ENCODE measurements at regions not wholly inside any gene's neighbourhood (a gene's known extent, or its start where the extent isn't known, plus 50 kb on each side); places are given as distances from the start of the nearest gene placed in this dataset.

DNA sequence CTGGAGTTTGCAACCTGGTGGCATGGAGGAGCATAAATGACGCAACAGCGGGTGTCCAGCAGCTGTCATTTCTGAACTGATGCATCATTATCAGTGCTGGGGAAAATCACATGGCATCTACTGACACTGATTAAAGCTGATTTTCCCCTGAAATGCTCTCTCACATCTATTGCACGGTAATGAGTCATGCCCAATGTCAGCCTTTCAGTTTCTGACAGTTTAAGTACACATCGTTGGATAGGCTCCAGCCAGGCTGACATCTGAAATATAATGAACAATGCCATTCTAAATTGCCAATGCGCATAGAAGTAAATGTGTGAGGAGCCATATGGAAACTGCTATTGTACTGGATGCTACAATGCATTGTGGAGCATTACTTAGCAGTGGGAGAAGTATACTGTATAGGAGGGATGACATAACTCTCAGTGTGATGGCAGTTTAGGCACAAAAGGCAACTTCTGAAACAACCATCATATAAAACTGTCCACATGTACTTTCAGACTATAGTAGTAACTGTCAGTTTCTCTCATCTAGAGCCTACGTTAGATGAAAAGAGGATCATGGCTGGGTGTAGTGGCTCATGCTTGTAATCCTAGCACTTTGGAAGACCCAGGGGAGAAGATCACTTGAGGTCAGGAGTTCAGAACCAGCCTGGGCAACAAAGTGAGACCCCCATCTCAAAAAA, 389.3 kb upstream of the DMAC1 start:
- no peak for DNase-seq (ENCODE audit: low spot score)

DNA sequence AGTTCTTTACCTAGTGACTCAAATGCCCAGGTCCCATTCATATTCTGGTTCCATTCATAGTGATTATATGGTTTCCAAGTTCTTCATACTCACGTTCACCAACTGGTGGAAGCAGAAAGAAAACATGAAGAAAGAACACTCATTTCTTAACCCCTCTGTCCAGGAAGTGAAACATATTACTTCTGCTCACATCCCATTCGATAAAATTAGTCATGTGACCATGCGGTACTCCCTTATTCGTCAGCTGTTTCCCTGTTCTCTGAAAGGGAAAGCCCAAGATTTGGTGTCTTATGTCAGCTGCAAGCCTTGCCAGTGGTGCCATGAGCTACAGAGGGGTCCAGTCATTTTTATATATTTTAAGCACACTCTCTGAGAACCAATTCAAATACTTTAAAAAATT, 387.0 kb upstream of the DMAC1 start:
- DNase-seq (ENCODE audit: low spot score), result no peak

DNA sequence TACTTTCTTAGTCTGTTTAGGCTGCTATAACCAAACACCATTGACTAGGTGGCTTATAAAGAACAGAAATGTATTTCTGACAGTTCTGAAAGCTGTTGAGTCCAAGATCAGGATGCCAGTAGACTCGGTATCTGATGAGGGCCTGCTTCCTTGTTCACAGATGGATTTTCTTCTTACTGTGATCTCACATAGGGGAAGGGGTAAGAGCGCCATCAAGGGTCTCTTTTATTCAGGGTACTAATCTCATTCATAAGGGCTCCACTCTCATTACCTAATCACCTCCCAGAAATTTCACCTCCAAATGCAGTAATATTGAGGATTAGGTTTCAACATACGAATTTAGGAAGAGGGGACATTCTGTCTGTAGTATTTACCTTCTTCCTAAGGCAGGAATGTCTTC, 384.0 kb upstream of the DMAC1 start:
- DNase-seq (ENCODE audit: low spot score), result no peak

DNA sequence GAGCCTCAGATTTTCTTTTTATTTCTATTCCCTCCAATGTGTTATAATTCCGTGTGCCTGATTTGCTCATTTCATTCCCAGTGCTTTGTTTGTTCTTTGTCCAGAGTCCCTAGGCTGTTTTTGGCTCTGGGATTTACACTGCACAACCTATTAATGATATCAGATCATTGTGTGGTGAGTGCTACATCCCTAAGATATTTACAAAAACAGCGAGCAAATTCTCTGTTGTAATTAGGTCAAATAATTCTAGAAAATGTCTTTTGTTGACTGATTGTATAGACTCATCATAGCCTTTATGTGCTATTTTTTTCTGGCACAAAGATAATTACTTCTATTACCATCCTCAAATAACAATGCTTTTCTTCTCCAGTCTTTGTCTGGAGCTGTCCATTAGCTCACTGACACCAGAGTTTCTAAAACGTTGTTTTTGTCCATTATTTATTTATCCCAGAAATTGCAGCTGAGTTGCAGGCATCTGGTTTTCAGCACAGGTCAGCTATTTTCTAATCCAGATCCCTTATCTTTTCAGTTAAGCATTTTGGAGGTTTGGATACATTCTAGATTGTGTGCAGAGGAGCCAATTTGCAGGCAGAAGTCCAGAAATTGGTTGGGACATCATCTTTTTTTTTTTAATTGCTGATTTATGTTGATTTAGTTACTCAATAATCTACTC, 379.9 kb upstream of the DMAC1 start:
- no peak for DNase-seq (ENCODE audit: low spot score)

DNA sequence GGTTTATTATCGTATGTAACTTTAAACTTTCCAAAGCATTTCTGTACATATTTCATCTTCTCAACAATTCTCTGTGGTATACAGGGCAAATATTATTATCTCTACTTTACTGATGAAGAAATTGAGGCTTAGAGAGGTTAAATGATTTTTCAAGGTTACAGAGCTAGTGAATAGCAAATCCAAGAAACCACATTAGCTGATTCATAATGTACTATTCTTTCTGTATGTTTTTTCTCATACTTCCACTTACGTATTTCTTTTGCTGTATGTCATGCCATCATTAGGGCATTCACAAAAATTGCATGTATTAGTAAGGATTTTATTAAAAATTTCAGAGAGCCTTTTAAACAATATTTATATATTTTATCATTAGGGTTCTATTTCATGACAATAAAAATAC, 372.4 kb upstream of the DMAC1 start:
- DNase-seq (ENCODE audit: low spot score), result no peak

DNA sequence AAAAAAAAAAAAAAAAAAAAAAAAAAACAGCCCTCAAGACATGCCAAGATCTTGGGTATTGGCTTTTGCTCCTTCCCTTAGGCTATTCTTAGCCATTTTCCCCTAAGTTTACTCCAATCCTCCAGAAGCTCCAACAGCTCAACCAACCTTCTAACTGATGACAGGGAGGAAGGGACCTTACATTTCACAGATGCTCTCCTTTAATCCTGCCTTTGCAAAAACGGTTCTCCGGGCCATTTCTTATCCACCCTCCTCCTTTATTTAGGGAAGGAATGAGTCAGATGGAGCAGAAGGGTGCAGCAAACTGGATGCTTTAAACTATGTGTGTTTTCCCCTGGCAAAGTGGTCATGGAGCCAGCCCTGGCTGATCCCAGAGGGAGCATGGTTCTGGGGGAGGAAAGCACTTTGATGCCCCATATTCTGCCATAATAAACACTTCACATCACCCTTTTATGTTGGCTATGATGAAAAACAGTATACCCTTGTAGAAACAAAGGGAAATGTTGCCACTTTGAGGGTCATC, 369.4 kb upstream of the DMAC1 start:
- DNase-seq (ENCODE audit: low spot score), result no peak

DNA sequence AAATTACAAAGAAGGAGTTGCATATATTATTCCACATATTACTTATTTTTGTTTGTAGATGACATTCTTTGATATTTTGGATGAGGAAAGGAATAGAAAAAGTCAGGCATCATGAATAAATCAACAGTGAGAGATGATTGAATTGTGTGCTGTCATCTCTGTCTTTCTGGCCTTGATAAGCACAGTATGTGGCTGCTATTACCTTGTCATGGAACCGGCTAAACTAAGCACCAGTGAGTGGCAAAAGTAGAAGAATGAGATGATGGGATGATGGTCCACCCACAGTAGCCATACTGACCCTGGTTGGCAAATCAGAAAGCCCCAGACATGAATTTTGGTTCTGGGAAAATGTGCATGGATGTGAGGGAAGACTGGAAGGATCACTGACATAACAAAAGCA, 361.2 kb upstream of the DMAC1 start:
- no peak for DNase-seq (ENCODE audit: low spot score)

DNA sequence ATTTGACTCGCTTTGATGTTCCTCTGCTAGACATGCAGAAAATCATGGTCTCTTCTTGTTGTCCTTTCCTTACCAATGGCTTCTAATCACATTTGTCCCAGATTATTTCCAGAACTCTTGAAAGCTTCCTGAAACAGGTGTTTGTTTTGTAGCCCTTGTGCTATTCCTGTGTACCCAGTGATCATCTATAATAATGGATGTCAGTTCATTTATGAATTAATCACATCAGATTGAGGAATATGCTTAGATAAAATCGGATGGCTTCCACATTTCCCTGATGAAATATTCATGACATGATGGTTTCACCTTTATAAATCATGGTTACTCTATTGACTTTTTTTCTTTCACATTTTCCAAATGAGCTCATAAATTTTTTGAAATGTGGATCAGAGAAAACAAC, 359.0 kb upstream of the DMAC1 start:
- no peak for DNase-seq (ENCODE audit: low spot score)

DNA sequence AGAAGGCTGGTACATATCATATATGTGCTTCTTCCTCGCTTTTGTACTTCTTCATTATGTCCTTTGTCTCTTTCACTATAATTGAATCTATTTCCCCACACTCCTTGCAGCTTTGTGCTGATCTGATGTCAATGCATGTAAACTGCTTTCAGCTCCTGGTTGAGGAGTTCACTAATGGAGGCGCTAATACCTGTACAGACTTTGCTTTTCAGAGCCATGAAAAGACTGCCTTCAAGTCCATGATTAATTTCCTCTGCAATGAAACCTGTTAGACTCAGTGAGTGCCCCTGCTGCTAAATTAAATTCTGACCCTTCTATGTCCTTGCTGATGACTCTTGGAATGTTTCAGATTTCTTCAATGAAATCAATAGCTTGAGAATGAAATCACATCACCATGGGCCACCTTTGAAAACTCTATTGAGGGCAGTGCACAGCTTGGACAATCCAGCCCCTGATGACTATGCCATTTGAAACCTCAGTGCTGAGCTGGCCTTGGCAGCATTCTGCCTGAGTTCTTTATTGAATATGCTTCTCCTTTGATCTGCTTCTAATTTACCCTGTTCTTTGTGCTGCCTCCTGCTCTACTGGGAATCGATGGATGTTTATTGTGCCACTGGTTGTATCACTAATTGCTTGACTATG, 358.2 kb upstream of the DMAC1 start:
- DNase-seq (ENCODE audit: low spot score), result no peak

DNA sequence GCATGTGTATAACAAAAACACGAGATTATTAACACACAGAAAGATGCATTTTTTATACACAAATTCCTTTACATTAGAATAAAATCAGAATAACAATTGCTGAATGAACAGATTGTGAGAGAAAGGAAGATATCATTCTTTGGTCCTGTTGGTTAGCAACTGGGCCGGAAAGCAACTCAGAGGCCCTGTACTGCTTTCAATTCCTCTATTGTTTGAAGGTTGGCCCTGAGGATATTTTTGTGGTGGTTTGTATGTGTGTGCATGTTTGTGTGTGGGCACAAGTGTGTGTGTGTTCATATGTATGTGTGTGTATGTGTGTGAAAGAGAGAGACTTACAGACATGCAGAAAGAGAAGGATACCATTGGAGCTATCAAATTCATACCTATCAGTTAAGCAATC, 356.8 kb upstream of the DMAC1 start:
- DNase-seq (ENCODE audit: low spot score), result no peak

DNA sequence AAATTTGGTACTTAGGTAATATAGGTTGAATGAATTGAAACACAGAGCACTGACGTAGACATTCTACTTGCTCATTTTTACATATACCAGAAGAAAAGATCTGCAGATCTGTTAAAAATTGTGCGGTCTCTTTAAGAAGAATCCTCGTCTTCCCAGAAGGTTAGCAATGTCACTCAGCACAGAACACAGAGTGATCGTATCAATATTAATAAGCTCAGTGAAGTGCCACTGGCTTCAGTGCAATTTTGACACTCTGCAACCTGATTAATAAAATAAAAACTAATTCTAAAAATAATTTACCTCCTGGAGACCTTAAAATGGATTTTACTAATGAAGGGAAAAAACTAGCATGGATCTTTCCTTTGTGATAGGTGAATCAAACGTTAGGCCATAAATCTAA, 356.1 kb upstream of the DMAC1 start:
- DNase-seq (ENCODE audit: low spot score), result no peak

DNA sequence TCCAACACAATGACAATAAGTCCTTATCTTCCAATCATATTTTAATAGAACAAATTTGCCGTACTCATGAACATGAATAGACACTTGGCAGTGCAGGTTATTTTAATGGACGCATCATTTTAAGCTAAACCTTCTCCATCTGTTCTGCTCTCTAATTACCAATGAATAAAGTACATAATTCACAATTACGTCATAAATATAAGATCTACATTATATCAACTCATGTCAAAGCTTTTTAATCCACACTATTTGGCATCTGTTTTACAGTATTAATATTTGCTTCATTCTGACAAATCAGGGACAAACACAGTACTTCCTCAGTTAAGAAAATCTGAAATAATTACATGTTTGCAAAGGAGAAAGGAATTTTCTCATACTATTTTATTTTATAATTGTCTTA, 344.1 kb upstream of the DMAC1 start:
- DNase-seq (ENCODE audit: low spot score), result no peak

DNA sequence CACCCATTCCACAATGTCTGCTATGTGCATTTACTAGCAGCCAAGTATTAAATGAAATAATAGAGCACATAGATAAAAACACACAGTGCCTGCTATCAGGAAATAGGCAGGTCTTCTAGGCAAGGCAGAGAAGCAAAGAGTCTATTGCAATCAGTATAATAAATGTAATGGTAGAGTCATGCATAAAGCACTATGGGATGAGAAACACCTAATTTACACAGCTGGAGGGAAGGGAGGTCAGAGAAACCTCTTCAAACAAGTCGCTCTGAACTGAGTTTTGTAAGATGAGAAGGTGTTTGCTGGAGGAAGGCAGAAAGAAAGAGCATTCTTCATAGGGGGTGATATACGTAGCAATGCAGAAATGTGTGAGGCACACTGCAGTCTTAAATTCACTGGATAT, 341.0 kb upstream of the DMAC1 start:
- DNase-seq (ENCODE audit: low spot score), result no peak

DNA sequence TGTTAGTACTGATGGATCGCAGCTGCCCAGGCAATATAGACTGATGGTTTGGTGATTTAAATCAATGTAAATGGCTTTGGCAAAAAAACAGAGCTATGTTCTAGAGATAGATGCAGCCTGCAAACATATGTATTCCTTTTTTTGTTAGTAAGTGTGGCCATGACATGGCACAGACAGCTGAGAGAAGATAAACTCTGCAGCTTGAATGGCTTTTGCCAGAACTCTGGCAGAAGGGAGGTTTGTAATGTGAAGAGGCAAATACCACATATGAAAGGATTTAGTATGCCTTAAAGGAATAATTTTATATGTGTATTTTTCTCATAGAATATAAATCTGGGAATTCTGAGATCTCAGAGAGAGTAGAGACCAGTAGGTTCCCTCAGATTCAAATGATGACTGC, 340.2 kb upstream of the DMAC1 start:
- DNase-seq (ENCODE audit: low spot score), result no peak

DNA sequence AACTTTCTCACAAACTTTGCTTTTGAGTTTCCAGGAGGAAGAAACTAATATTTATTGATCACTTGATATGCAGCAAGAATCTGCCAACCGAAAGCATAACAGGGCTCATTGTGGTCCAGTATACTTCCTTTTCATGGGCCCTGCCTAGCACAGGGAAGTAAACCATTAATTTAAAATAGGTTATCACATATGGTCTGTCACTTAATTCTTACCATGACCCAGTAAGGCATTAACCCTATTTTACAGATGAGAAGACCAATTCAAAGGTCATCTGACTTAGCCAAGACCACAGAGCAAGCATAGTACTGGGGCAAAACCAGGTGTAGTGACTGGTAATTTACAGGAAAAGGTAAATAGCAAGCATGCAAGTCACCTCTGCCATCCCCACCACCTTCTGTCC, 336.9 kb upstream of the DMAC1 start:
- DNase-seq (ENCODE audit: low spot score), result no peak

DNA sequence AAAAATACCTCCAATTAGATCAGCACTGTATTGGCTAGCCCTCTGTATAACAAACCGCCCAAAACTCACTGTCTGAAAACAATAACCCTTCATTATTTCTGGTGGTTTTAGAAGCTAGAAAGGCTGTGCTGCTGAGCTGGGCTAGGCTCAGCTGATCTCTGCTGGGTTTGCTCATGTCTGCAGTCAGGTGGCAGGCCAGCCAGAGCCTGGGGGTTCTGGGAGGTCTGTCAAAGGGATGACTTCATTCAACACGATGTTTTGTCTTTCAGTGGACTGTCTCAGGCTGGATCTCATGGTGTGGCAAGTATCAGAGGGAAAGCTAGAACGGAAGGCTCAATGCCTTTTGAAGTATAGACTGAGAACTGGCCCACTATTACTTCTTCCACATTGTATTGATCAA, 335.1 kb upstream of the DMAC1 start:
- no peak for DNase-seq (ENCODE audit: low spot score)

DNA sequence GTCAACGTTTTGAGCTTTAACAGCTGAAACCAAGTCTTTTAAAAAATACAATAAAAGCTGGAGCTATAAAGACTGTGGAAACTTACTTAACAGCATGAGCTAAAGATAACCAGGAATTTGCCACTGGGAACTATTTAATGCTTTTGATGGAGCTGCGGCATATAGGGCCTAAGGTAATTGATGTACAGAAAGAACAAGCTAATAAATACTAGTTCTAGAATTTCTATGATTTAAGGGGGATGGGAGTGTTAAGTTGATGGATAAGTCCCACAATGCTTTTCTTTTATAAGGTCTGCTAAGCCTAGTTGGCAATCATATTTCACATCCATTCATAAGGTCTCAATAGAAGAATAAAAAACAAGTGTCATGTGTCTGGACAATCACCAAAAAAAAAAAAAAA, 334.0 kb upstream of the DMAC1 start:
- no peak for DNase-seq (ENCODE audit: low spot score)

DNA sequence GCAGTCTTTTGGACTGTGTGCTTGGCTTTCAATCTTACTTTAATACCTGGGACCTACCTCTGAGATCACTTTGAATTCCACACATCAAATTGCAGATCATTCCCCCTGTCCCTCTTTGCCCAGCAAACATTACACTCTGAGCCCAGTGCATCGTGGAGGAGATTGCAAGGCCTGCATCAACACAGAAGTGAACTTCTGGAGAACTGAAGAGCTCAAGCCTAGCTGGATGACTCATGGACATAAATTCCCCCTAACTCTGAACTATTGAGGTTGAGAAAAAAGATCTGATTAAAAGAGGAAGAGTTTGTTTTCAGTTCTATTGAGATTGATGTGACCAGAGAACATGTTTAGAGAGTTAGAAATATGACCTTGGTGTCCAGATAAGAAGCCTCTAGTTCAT, 316.0 kb upstream of the DMAC1 start:
- no peak for DNase-seq (ENCODE audit: low spot score)

DNA sequence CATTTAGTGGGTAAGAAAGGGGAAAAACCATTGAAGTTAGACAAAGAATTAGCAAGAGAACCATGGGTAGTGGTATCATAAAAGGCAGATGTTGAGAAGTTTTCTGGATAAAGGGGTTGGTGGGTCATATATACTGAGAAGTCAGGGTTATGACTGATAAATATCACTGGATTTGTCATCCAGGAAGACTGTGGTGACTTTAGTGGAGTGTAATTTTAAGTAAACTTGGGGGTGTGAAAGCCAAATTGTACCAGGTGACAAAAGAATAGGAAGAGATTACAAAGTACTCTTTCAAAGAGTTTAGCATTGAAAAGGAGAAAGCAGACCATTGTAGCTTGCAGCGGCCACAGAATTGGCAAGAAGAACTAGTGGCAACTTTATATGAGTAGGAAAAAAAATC, 315.2 kb upstream of the DMAC1 start:
- no peak for DNase-seq (ENCODE audit: low spot score)

DNA sequence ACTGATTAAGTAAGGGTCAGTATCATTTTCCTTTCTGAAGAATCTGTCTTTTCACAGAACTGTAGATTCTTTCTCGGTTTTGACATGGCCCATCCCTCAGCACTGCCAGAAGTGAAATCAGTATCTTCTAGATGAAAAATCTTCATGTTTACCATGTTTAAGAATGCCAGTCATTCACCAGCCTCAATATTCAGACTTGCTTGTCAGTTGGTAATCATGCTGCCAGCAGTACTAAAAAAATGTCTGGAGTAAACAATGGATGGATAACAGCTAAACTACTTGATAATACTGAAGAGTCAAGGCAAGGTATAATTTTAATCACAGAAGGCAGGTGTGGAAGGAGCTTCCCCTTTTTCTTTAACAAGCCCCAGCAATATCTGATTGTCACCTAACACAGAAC, 306.8 kb upstream of the DMAC1 start:
- DNase-seq (ENCODE audit: low spot score), result no peak

DNA sequence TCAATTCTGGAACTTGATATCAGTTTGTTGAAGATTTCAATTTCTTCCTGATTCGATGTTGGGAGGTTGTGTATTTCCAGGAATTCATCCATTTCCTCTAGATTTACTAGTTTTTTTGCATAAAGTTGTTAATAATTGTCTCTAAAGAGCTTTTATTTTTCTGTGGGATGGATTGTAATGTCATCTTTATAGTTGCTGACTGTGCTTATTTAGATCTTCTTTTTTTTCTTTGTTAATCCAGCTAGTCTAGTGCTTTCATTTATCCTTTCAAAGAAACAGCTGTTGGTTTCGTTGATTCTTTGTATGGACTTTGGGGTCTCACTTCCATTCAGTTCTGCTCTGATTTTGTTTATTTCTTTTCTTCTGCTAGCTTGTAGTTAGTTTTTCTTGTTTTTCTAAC, 302.0 kb upstream of the DMAC1 start:
- no peak for DNase-seq (ENCODE audit: low spot score)

DNA sequence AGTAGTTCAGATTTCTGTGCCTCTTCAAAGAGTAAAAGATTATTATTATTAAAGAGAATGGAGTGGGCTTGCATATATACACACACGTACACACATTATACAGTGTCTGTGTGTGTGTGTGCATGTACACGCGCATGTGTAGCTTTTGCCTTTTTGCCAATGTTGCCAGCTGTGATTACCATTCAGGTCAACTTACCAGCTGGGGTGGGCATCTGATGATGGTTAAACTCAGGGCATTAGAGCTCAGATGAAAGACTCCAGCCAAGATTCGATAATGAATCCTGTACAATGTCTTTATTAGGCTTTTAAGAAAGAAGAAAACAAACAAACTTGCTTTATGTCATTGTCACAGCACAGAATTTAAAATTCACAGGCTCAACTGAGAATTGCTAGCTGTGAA, 296.5 kb upstream of the DMAC1 start:
- DNase-seq (ENCODE audit: low spot score), result no peak

DNA sequence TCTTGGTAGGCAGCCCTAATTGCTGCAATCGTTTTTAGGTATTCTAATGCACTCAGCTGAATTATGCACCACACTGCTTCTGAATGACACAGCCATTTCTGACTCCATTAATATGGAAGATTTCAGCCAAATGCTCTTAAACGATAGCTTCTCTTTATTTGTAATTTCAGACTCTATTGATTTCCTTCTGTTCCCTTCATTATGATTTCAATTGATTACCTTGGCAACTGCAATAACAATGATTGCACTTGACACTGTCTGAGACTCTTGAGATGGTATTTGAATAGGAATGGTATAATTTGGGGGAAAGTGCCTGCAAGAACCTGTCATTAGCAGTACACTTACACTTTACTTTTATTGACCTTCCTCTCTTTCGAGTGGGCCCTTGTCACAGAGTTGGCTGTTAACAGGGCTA, 296.1 kb upstream of the DMAC1 start:
- no peak for DNase-seq (ENCODE audit: low spot score)

DNA sequence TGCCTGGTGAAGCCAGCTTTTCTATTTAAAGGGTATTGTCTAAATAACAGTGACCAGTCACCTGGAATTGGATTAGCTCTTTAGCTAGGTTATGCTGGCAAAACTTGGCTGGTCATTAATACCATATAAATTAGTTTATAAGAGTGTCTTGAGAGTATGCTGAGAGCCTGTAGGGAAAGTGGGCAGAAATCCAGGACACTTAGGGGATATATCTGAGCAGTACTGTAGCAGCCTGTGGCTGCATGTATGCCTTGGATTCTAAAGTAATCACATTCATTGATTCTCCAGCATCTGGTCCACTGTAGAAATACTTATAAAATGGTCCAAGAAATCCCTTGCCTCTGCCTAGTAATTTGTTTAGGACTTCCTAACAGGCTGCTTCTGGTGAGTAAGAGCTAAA, 288.9 kb upstream of the DMAC1 start:
- no peak for DNase-seq (ENCODE audit: low spot score)
